K562 (cell line): ENCODE measurements at regions not wholly inside any gene's neighbourhood (a gene's known extent, or its start where the extent isn't known, plus 50 kb on each side); places are given as distances from the start of the nearest gene placed in this dataset.

Source experiments
- ATAC-seq: fragments of 200-7000 bp; cut with Tn5 transposase; 3 replicates; pipeline ENCODE4 v1.9.1; 2020; ENCODE audit warnings: moderate library complexity
- BruUV-seq: library from RNA; stranded (reverse); fragments of 400-500 nt; replicated peaks from 2 replicates; lab custom pipeline; 2021; lab: Mats Ljungman, UMichigan
- CTCF ChIA-PET: fragments of 300-600 bp; formaldehyde crosslinking; extraction: SDS; loops from one replicate; lab custom pipeline; 2021; ENCODE audit warnings: low intra/inter-chr PET ratio; lab: Yijun Ruan, JAX
- POLR2A ChIA-PET: fragments of 300-600, 350-650 bp; sonication (Branson Sonifier 250); formaldehyde crosslinking; extraction: SDS; loops from one replicate; lab custom pipeline; 2021; ENCODE audit warnings: antibody characterized with exemption, inconsistent platforms; lab: Yijun Ruan, JAX
- DNase-seq, 4 experiments: peaks; one replicate each; pipeline versions ENCODE4 v3.0.0 to v3.0.0-alpha.2; 2011 to 2018; ENCODE audit warnings: low spot score in 3 of 4, mixed read lengths in 3 of 4; ENCODE audit errors: extremely low read depth in 1 of 4
- FAIRE-seq: peaks from 2 replicates; lab custom pipeline; 2011; peaks lifted over from hg19 to GRCh38; lab: Jason Lieb, UNC
- H2AFZ ChIP-seq: 2 replicates; pipeline ENCODE4 v1.6.0; 2011; ENCODE audit warnings: low read depth, low read length, control low read depth, inconsistent platforms
- H3K27ac ChIP-seq: fragments of 200-600 bp; 3 replicates; pipeline ENCODE4 v1.8.0; 2011; ENCODE audit warnings: low read depth, mild to moderate bottlenecking, control low read depth, inconsistent platforms, low read length, moderate library complexity, mixed read lengths; ENCODE audit errors: extremely low read depth
- H3K27me3 ChIP-seq, 2 experiments: fragments of 300-600 bp in 1 of 2; 2 replicates in 1 of 2; 3 replicates in 1 of 2; pipeline versions ENCODE4 v1.6.0 to v1.8.0; 2011; ENCODE audit warnings: inconsistent platforms in 2 of 2, low read length in 2 of 2, mild to moderate bottlenecking in 1 of 2, mixed read lengths in 1 of 2, moderate library complexity in 1 of 2; ENCODE audit not compliant: control insufficient read depth in 2 of 2, insufficient read depth in 2 of 2
- H3K36me3 ChIP-seq: fragments of 300-600 bp; 3 replicates; pipeline ENCODE4 v1.8.0; 2011; ENCODE audit warnings: mild to moderate bottlenecking, low read length, inconsistent platforms; ENCODE audit not compliant: control insufficient read depth, insufficient read depth
- H3K4me1 ChIP-seq, 2 experiments: fragments of 200-600 bp in 1 of 2; replicated peaks in 1 of 2; 2 replicates in 1 of 2; 3 replicates in 1 of 2; pipeline versions ENCODE4 v1.5.1 to v1.8.0; 2011; ENCODE audit warnings: inconsistent platforms in 2 of 2, low read length in 2 of 2, mild to moderate bottlenecking in 1 of 2, mixed read lengths in 1 of 2, moderate library complexity in 1 of 2; ENCODE audit not compliant: control insufficient read depth in 2 of 2, insufficient read depth in 2 of 2
- H3K4me2 ChIP-seq: 2 replicates; pipeline ENCODE4 v1.6.1; 2011; ENCODE audit warnings: low read length, control low read depth, inconsistent platforms, mixed read lengths; ENCODE audit not compliant: insufficient read depth
- H3K4me3 ChIP-seq: fragments of 200-600 bp; sonication (generic), shearing (Covaris generic); 2 replicates; pipeline ENCODE4 v1.5.1; 2016; ENCODE audit warnings: control low read depth, inconsistent platforms
- H3K79me2 ChIP-seq: fragments of 200-600 bp; 3 replicates; pipeline ENCODE4 v1.8.0; 2011; ENCODE audit warnings: low read length, inconsistent platforms; ENCODE audit not compliant: control insufficient read depth, insufficient read depth
- H3K9ac ChIP-seq, 2 experiments: 2 replicates each; pipeline versions ENCODE4 v1.6.0 to v1.6.1; 2011; ENCODE audit warnings: low read depth in 2 of 2, low read length in 2 of 2, control low read depth in 1 of 2, inconsistent platforms in 1 of 2, mild to moderate bottlenecking in 1 of 2, mixed read lengths in 1 of 2; ENCODE audit not compliant: insufficient read depth in 1 of 2
- H3K9me1 ChIP-seq: one replicate; pipeline ENCODE4 v1.6.0; 2011; ENCODE audit warnings: inconsistent platforms, mild to moderate bottlenecking, low read length, moderate library complexity; ENCODE audit not compliant: control insufficient read depth, insufficient read depth
- H3K9me3 ChIP-seq: replicated peaks from 2 replicates; pipeline ENCODE4 v1.5.1; 2011; ENCODE audit warnings: low read depth, low read length, inconsistent platforms; ENCODE audit not compliant: control insufficient read depth, insufficient read depth
- H4K20me1 ChIP-seq: replicated peaks from 2 replicates; pipeline ENCODE4 v1.6.1; 2011; ENCODE audit warnings: low read length, inconsistent platforms, mixed read lengths; ENCODE audit not compliant: control insufficient read depth, insufficient read depth
- CHD1 ChIP-seq: fragments of 200-600 bp; sonication (generic); IDR thresholded peaks from one replicate; pipeline ENCODE4 v1.6.1; 2012; ENCODE audit warnings: mild to moderate bottlenecking, moderate library complexity, low read length, inconsistent platforms
- NFE2L1 ChIP-seq: fragments of 450-650 bp; IDR thresholded peaks from 2 replicates; pipeline ENCODE4 v1.6.1; 2016; ENCODE audit warnings: missing genetic modification characterization, low read depth, mild to moderate bottlenecking, missing compliant biosample characterization, moderate library complexity, borderline replicate concordance
- NUFIP1 ChIP-seq: fragments of 450-650 bp; IDR thresholded peaks from 2 replicates; pipeline ENCODE4 v1.6.1; 2018; ENCODE audit not compliant: partially characterized antibody
- PHTF2 ChIP-seq: fragments of 250-450 bp; sonication (Bioruptor Pico); IDR thresholded peaks from 2 replicates; pipeline ENCODE4 v1.5.0; 2021; ENCODE audit warnings: mild to moderate bottlenecking
- PRPF4 ChIP-seq: fragments of 200-400 bp; formaldehyde crosslinking; IDR thresholded peaks from one replicate; pipeline ENCODE4 v1.6.1; 2017; ENCODE audit warnings: low read length, low read depth, mild to moderate bottlenecking; ENCODE audit not compliant: insufficient read depth, poor library complexity, severe bottlenecking
- RBM25 ChIP-seq: fragments of 200-400 bp; formaldehyde crosslinking; IDR thresholded peaks from 2 replicates; pipeline ENCODE4 v1.6.1; 2018; ENCODE audit warnings: low read length, low read depth, moderate library complexity; ENCODE audit not compliant: severe bottlenecking
- SRSF3 ChIP-seq: fragments of 200-400 bp; formaldehyde crosslinking; IDR thresholded peaks from 2 replicates; pipeline ENCODE4 v1.6.1; 2016; ENCODE audit warnings: mild to moderate bottlenecking, low read length, moderate library complexity; ENCODE audit not compliant: insufficient read depth
- ZNF12 ChIP-seq: sonication (generic); formaldehyde crosslinking; IDR thresholded peaks from 2 replicates; pipeline ENCODE4 v1.4.0; 2020; ENCODE audit warnings: mild to moderate bottlenecking, missing genetic modification reagents
- ZNF146 ChIP-seq: IDR thresholded peaks from one replicate; pipeline ENCODE4 v1.6.1; 2018; ENCODE audit warnings: missing compliant biosample characterization; ENCODE audit not compliant: unreplicated experiment
- WGBS: fragments of 100-300 bp; shearing (Covaris generic); methylation state at CpG from one replicate; pipeline ENCODE4 v1.1.6; 2016; ENCODE audit warnings: low coverage, mixed read lengths; ENCODE audit not compliant: insufficient coverage; ENCODE audit errors: missing lambda C conversion rate; 5-methylcytosine and 5-hydroxymethylcytosine counted together
- in situ Hi-C: fragments of 300-500 bp; cut with MboI; formaldehyde crosslinking; loops from 4 replicates; pipeline ENCODE4 v1.15.0; 2018; ENCODE audit warnings: inconsistent platforms, mixed read lengths
- intact Hi-C: fragments of 100-400 bp; cut with micrococcal nuclease; formaldehyde crosslinking; loops from 2 replicates; pipeline ENCODE4 v1.14.2; 2022
- TF ChIP-seq, protein P1 (sequence below): sonication (generic); IDR thresholded peaks from 2 replicates; pipeline ENCODE4 v1.6.1; 2016

- H3K27ac ChIP-seq: no peak overlapping the region
- 0 out of 2 replicates have a peak, but pooled peaks cover 2% of the 10 kb centered on the region for H3K9me3 ChIP-seq
- DNase-seq (no peak), ATAC-seq (no peak), FAIRE-seq (no peak)
- no peak overlapping the region for H3K4me3 ChIP-seq
- H3K4me1 ChIP-seq: no peaks in the 10 kb centered on the region
- no peaks in the 10 kb centered on the region for H4K20me1 ChIP-seq
- intact Hi-C loops (no loop called here), in situ Hi-C loops (no loop called here)
- POLR2A ChIA-PET: no interaction called here
- H3K79me2 ChIP-seq: no peaks in the 10 kb centered on the region
- 0% methylated on average over 4 of the region's 4 CpGs for WGBS
- no TSS peak for BruUV-seq
- H3K9ac ChIP-seq: no peak overlapping the region
- no peaks in the 10 kb centered on the region for H3K9me1 ChIP-seq
- no peaks in the 10 kb centered on the region for H3K27me3 ChIP-seq
- H2AFZ ChIP-seq: no peak overlapping the region
- no peak overlapping the region for H3K4me2 ChIP-seq
- no peaks in the 10 kb centered on the region for H3K36me3 ChIP-seq
- CTCF ChIA-PET: no interaction called here
- TF ChIP-seq ZNF12 (CRISPR knock-in tag): no peak
- no peak for TF ChIP-seq NFE2L1 (tag)
- TF ChIP-seq, protein P1, sequence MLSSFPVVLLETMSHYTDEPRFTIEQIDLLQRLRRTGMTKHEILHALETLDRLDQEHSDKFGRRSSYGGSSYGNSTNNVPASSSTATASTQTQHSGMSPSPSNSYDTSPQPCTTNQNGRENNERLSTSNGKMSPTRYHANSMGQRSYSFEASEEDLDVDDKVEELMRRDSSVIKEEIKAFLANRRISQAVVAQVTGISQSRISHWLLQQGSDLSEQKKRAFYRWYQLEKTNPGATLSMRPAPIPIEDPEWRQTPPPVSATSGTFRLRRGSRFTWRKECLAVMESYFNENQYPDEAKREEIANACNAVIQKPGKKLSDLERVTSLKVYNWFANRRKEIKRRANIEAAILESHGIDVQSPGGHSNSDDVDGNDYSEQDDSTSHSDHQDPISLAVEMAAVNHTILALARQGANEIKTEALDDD: no peak
Observed at GRCh38 chr7:19537942-19538401, 170.9 kb downstream of the POLR1F start.

- H3K9me1 ChIP-seq: no peaks in the 10 kb centered on the region
- H3K4me3 ChIP-seq: no peak overlapping the region
- no peak overlapping the region for H2AFZ ChIP-seq
- no peaks in the 10 kb centered on the region for H4K20me1 ChIP-seq
- no peaks in the 10 kb centered on the region for H3K4me1 ChIP-seq
- intact Hi-C loops: no loop called here
- H3K79me2 ChIP-seq: no peaks in the 10 kb centered on the region
- H3K27me3 ChIP-seq: no peaks in the 10 kb centered on the region
- H3K9ac ChIP-seq: no peak overlapping the region
- in situ Hi-C loops: no loop called here
- DNase-seq (no peak), FAIRE-seq (peak; percentile 26), ATAC-seq (no peak)
- 0 out of 2 replicates have a peak, but pooled peaks cover 2% of the 10 kb centered on the region for H3K9me3 ChIP-seq
- CTCF ChIA-PET: no interaction called here
- POLR2A ChIA-PET: no interaction called here
- H3K4me2 ChIP-seq: no peak overlapping the region
- no TSS peak for BruUV-seq
- 0% methylated on average over 1 of the region's 1 CpG for WGBS
- H3K27ac ChIP-seq: no peak overlapping the region
- H3K36me3 ChIP-seq: no peaks in the 10 kb centered on the region
- TF ChIP-seq CHD1: no peak
- TF ChIP-seq ZNF146 (CRISPR knock-in tag): peak; percentile 82
- no peak for TF ChIP-seq PRPF4
- TF ChIP-seq PHTF2: no peak
- TF ChIP-seq SRSF3: no peak
- TF ChIP-seq NUFIP1: no peak
- peak; percentile 52 for TF ChIP-seq RBM25
Observed at GRCh38 chr7:19533266-19533665, 175.6 kb downstream of the POLR1F start.
